Upper lobe of left lung (tissue), 4 donors: ENCODE measurements at regions not wholly inside any gene's neighbourhood (a gene's known extent, or its start where the extent isn't known, plus 50 kb on each side); places are given as distances from the start of the nearest gene placed in this dataset.

Experiments used
- CTCF ChIP-seq, 6 experiments: fragments of 450-650 bp in 4 of 6; fragments of 200-600 bp in 2 of 6; sonication (generic) in 2 of 6; IDR thresholded peaks; one replicate each; pipeline ENCODE4 v1.5.1; 2016 to 2019; ENCODE audit warnings: antibody characterized with exemption in 6 of 6
- EP300 ChIP-seq, 4 donors: sonication (generic); formaldehyde crosslinking; IDR thresholded peaks; one replicate each; pipeline ENCODE4 v1.5.1; 2017; ENCODE audit warnings: antibody characterized with exemption in 4 of 4, control low read depth in 2 of 4
- POLR2A ChIP-seq, 4 donors: fragments of 450-650 bp; IDR thresholded peaks; one replicate each; pipeline ENCODE4 v1.5.1; 2016 to 2017; ENCODE audit warnings: antibody characterized with exemption in 4 of 4, mild to moderate bottlenecking in 2 of 4
- POLR2AphosphoS5 ChIP-seq, 2 donors: sonication (generic); formaldehyde crosslinking; IDR thresholded peaks; one replicate each; pipeline ENCODE4 v1.5.1; 2017; ENCODE audit warnings: antibody characterized with exemption in 2 of 2

GRCh38 chr9:87805259-87805658 lies 77.4 kb upstream of the SPATA31E1 start:
- no peak for TF ChIP-seq POLR2A (IDR thresholded peaks at IDR 0.05)
- TF ChIP-seq CTCF (IDR thresholded peaks at IDR 0.05), result no peak
- TF ChIP-seq POLR2AphosphoS5 (IDR thresholded peaks at IDR 0.05), result no peak
- no peak for TF ChIP-seq EP300 (IDR thresholded peaks at IDR 0.05)
